ENCODE measurements at regions not wholly inside any gene's neighbourhood (a gene's known extent, or its start where the extent isn't known, plus 50 kb on each side); places are given as distances from the start of the nearest gene placed in this dataset.
"Not testable (repeated sequence)": the region's sequence is repeated elsewhere in the genome, so short reads cannot be mapped to it uniquely, and the experiment has no call there.

- WGBS = 87% methylated on average over 4 of the region's 4 CpGs
- TF ChIP-seq YY1 (IDR thresholded peaks at IDR 0.05) = no peak
- TF ChIP-seq ZBTB33 (IDR thresholded peaks at IDR 0.05) = no peak
- TF ChIP-seq HNF4A (conservative IDR thresholded peaks at IDR 0.05) = no peak
- no peak for TF ChIP-seq FOXA2 (IDR thresholded peaks at IDR 0.05)
- no peak for TF ChIP-seq JUND (IDR thresholded peaks at IDR 0.05)
- TF ChIP-seq ATF3 (IDR thresholded peaks at IDR 0.05) = no peak
- TF ChIP-seq FOXA1 (IDR thresholded peaks at IDR 0.05) = no peak
- TF ChIP-seq MAX (IDR thresholded peaks at IDR 0.05) = no peak
- TF ChIP-seq GABPA (IDR thresholded peaks at IDR 0.05 in 1 of 2, conservative IDR thresholded peaks at IDR 0.05 in 1 of 2) = no peak
- TF ChIP-seq NR2F2 (IDR thresholded peaks at IDR 0.05) = no peak
- no peak for TF ChIP-seq REST (IDR thresholded peaks at IDR 0.05)
- no peak for TF ChIP-seq RAD21 (IDR thresholded peaks at IDR 0.05)
- no peak for TF ChIP-seq CTCF (IDR thresholded peaks at IDR 0.05; ENCODE audit: low read depth, low read length, missing input control)
- TF ChIP-seq RXRA (IDR thresholded peaks at IDR 0.05) = no peak
- no peak for TF ChIP-seq HNF4G (IDR thresholded peaks at IDR 0.05)
- H3K36me3 ChIP-seq (ENCODE audit: control insufficient read depth in 4 of 4, insufficient read depth in 3 of 4, low read depth in 1 of 4, low read length in 3 of 4) = no peaks in the 10 kb centered on the region
- H3K9me3 ChIP-seq (ENCODE audit: control insufficient read depth in 4 of 4, low read length in 3 of 4) = no peaks in the 10 kb centered on the region
- DNase-seq (ENCODE audit: low spot score) = no peak
- H3K9ac ChIP-seq (ENCODE audit: low read depth in 1 of 2, low read length in 2 of 2) = no peak overlapping the region
- no peak overlapping the region for H3K27ac ChIP-seq (ENCODE audit: low read depth in 1 of 2, low read length in 2 of 2)
- no peaks in the 10 kb centered on the region for H3K4me1 ChIP-seq (ENCODE audit: control insufficient read depth in 4 of 4, insufficient read depth in 4 of 4, low read length in 3 of 4)
- H3K27me3 ChIP-seq (ENCODE audit: control insufficient read depth in 4 of 4, insufficient read depth in 4 of 4, low read length in 3 of 4) = no peaks in the 10 kb centered on the region
- H3K4me3 ChIP-seq (ENCODE audit: low read depth in 1 of 3, low read length in 3 of 3) = no peak overlapping the region
Measured at GRCh38 chr6:8809662-8810061, 374.3 kb upstream of the SLC35B3 start.

GRCh38 chr6:8803181-8803760, 367.9 kb upstream of the SLC35B3 start:
- H3K36me3 ChIP-seq (ENCODE audit: control insufficient read depth in 4 of 4, insufficient read depth in 3 of 4, low read depth in 1 of 4, low read length in 3 of 4) = no peaks in the 10 kb centered on the region
- no peak overlapping the region for H3K27ac ChIP-seq (ENCODE audit: low read depth in 1 of 2, low read length in 2 of 2)
- no peak overlapping the region for H3K4me3 ChIP-seq (ENCODE audit: low read depth in 1 of 3, low read length in 3 of 3)
- H3K9me3 ChIP-seq (ENCODE audit: control insufficient read depth in 4 of 4, low read length in 3 of 4) = no peaks in the 10 kb centered on the region
- H3K27me3 ChIP-seq (ENCODE audit: control insufficient read depth in 4 of 4, insufficient read depth in 4 of 4, low read length in 3 of 4) = no peaks in the 10 kb centered on the region
- no peak for DNase-seq (ENCODE audit: low spot score)
- WGBS = 95% methylated on average over 2 of the region's 2 CpGs
- no peaks in the 10 kb centered on the region for H3K4me1 ChIP-seq (ENCODE audit: control insufficient read depth in 4 of 4, insufficient read depth in 4 of 4, low read length in 3 of 4)
- TF ChIP-seq FOXA2 (IDR thresholded peaks at IDR 0.05) (no peak), GABPA (IDR thresholded peaks at IDR 0.05 in 1 of 2, conservative IDR thresholded peaks at IDR 0.05 in 1 of 2) (no peak), CTCF (IDR thresholded peaks at IDR 0.05; ENCODE audit: low read depth, low read length, missing input control) (no peak)
- H3K9ac ChIP-seq (ENCODE audit: low read depth in 1 of 2, low read length in 2 of 2) = no peak overlapping the region

GRCh38 chr6:8802397-8802796, 367.1 kb upstream of the SLC35B3 start:
- H3K27me3 ChIP-seq (ENCODE audit: control insufficient read depth in 4 of 4, insufficient read depth in 4 of 4, low read length in 3 of 4); DNase-seq (ENCODE audit: low spot score); H3K36me3 ChIP-seq (ENCODE audit: control insufficient read depth in 4 of 4, insufficient read depth in 3 of 4, low read depth in 1 of 4, low read length in 3 of 4); H3K4me3 ChIP-seq (ENCODE audit: low read depth in 1 of 3, low read length in 3 of 3); H3K4me1 ChIP-seq (ENCODE audit: control insufficient read depth in 4 of 4, insufficient read depth in 4 of 4, low read length in 3 of 4); H3K9ac ChIP-seq (ENCODE audit: low read depth in 1 of 2, low read length in 2 of 2); H3K9me3 ChIP-seq (ENCODE audit: control insufficient read depth in 4 of 4, low read length in 3 of 4); H3K27ac ChIP-seq (ENCODE audit: low read depth in 1 of 2, low read length in 2 of 2): not testable (repeated sequence)
- WGBS = 85% methylated on average over 4 of the region's 4 CpGs

Data from liver (tissue), 8 donors.